GM21717 (cell line): ENCODE measurements at regions not wholly inside any gene's neighbourhood (a gene's known extent, or its start where the extent isn't known, plus 50 kb on each side); places are given as distances from the start of the nearest gene placed in this dataset.

Experiments used
- ATAC-seq: cut with Tn5 transposase; IDR thresholded peaks from one replicate; pipeline ENCODE4 v1.9.1; 2021; ENCODE audit warnings: mild to moderate bottlenecking, moderate library complexity; ENCODE audit not compliant: unreplicated experiment

- ATAC-seq: no peak
These were observed 269.3 kb downstream of the UQCRFS1 start for GRCh38 chr19:28943651-28944050.

GRCh38 chr19:28941833-28942232 lies 271.1 kb downstream of the UQCRFS1 start:
- ATAC-seq: no peak

- ATAC-seq: no peak
These were observed 272.0 kb downstream of the UQCRFS1 start for GRCh38 chr19:28940751-28941500.

- no peak for ATAC-seq
These were observed 273.7 kb downstream of the UQCRFS1 start for GRCh38 chr19:28939236-28939635.

- no peak for ATAC-seq
These were observed 276.9 kb downstream of the UQCRFS1 start for GRCh38 chr19:28936001-28936400.

GRCh38 chr19:28934631-28935030 lies 278.3 kb downstream of the UQCRFS1 start:
- ATAC-seq: no peak

- ATAC-seq: no peak
These were observed 279.9 kb downstream of the UQCRFS1 start for GRCh38 chr19:28933039-28933438.

GRCh38 chr19:28932446-28932845 lies 280.5 kb downstream of the UQCRFS1 start:
- ATAC-seq: no peak

GRCh38 chr19:28929006-28929405 lies 283.9 kb downstream of the UQCRFS1 start:
- ATAC-seq: no peak

GRCh38 chr19:28927456-28927855 lies 285.5 kb downstream of the UQCRFS1 start:
- ATAC-seq: no peak

- ATAC-seq: no peak
These were observed 292.5 kb downstream of the UQCRFS1 start for GRCh38 chr19:28920269-28921066.

GRCh38 chr19:28917621-28918020 lies 295.3 kb downstream of the UQCRFS1 start:
- ATAC-seq: no peak

- no peak for ATAC-seq
These were observed 297.1 kb downstream of the UQCRFS1 start for GRCh38 chr19:28915737-28916460.

- ATAC-seq: no peak
These were observed 297.7 kb downstream of the UQCRFS1 start for GRCh38 chr19:28915202-28915601.

- ATAC-seq: no peak
These were observed 298.8 kb downstream of the UQCRFS1 start for GRCh38 chr19:28914173-28914572.

GRCh38 chr19:28913626-28914025 lies 299.3 kb downstream of the UQCRFS1 start:
- no peak for ATAC-seq

GRCh38 chr19:28908941-28909340 lies 304.0 kb downstream of the UQCRFS1 start:
- no peak for ATAC-seq

GRCh38 chr19:28907534-28907933 lies 305.4 kb downstream of the UQCRFS1 start:
- ATAC-seq: no peak

GRCh38 chr19:28905996-28906395 lies 307.0 kb downstream of the UQCRFS1 start:
- no peak for ATAC-seq

- no peak for ATAC-seq
These were observed 313.2 kb downstream of the UQCRFS1 start for GRCh38 chr19:28899703-28900102.

- ATAC-seq: no peak
These were observed 314.7 kb downstream of the UQCRFS1 start for GRCh38 chr19:28898249-28898648.
